ENCODE measurements at regions not wholly inside any gene's neighbourhood (a gene's known extent, or its start where the extent isn't known, plus 50 kb on each side); places are given as distances from the start of the nearest gene placed in this dataset.

GRCh38 chr2:23243073-23243659 lies 141.8 kb upstream of the KLHL29 start:
- no peak for DNase-seq

- no peak for DNase-seq
Measured at GRCh38 chr2:23244617-23245016, 140.4 kb upstream of the KLHL29 start.

GRCh38 chr2:23246992-23247683 lies 137.8 kb upstream of the KLHL29 start:
- peak; percentile 29 for DNase-seq

- DNase-seq, result no peak
Measured at GRCh38 chr2:23248667-23249066, 136.3 kb upstream of the KLHL29 start.

GRCh38 chr2:23249348-23249747 lies 135.6 kb upstream of the KLHL29 start:
- DNase-seq, result no peak

GRCh38 chr2:23250371-23250770 lies 134.6 kb upstream of the KLHL29 start:
- DNase-seq, result no peak

GRCh38 chr2:23256643-23257042 lies 128.3 kb upstream of the KLHL29 start:
- DNase-seq, result no peak

GRCh38 chr2:23260621-23261020 lies 124.4 kb upstream of the KLHL29 start:
- no peak for DNase-seq

GRCh38 chr2:23268467-23269263 lies 116.3 kb upstream of the KLHL29 start:
- DNase-seq, result no peak

- no peak for DNase-seq
Measured at GRCh38 chr2:23269747-23270146, 115.2 kb upstream of the KLHL29 start.

- DNase-seq, result no peak
Measured at GRCh38 chr2:23270810-23271209, 114.2 kb upstream of the KLHL29 start.

GRCh38 chr2:23271230-23271629 lies 113.7 kb upstream of the KLHL29 start:
- DNase-seq, result no peak

- no peak for DNase-seq
Measured at GRCh38 chr2:23273786-23274185, 111.2 kb upstream of the KLHL29 start.

- no peak for DNase-seq
Measured at GRCh38 chr2:23280401-23280800, 104.6 kb upstream of the KLHL29 start.

- no peak for DNase-seq
Measured at GRCh38 chr2:23283653-23284052, 101.3 kb upstream of the KLHL29 start.

- DNase-seq, result no peak
Measured at GRCh38 chr2:23285091-23285800, 99.7 kb upstream of the KLHL29 start.

GRCh38 chr2:23286031-23286757 lies 98.8 kb upstream of the KLHL29 start:
- DNase-seq, result no peak

- DNase-seq, result no peak
Measured at GRCh38 chr2:23286758-23287704, 97.9 kb upstream of the KLHL29 start.

- peak; percentile 7 for DNase-seq
Measured at GRCh38 chr2:23289671-23290070, 95.3 kb upstream of the KLHL29 start.

- no peak for DNase-seq
Measured at GRCh38 chr2:23291239-23291638, 93.7 kb upstream of the KLHL29 start.

GRCh38 chr2:23292024-23292423 lies 93.0 kb upstream of the KLHL29 start:
- DNase-seq, result no peak

GRCh38 chr2:23293063-23293462 lies 91.9 kb upstream of the KLHL29 start:
- DNase-seq, result no peak
